NCI-H1436 (cell line): ENCODE measurements at regions not wholly inside any gene's neighbourhood (a gene's known extent, or its start where the extent isn't known, plus 50 kb on each side); places are given as distances from the start of the nearest gene placed in this dataset.
"Not testable (repeated sequence)": the region's sequence is repeated elsewhere in the genome, so short reads cannot be mapped to it uniquely, and the experiment has no call there.

Experiments used
- DNase-seq: peaks from one replicate; lab custom pipeline; 2025; lab: John Stamatoyannopoulos, UW

GRCh38 chr1:206405282-206405681 lies 65.0 kb upstream of the IKBKE start:
- DNase-seq, result not testable (repeated sequence)

- not testable (repeated sequence) for DNase-seq
Measured at GRCh38 chr1:206408371-206409288, 61.6 kb upstream of the IKBKE start.

GRCh38 chr1:206411321-206411720 lies 59.0 kb upstream of the IKBKE start:
- no peak for DNase-seq

- DNase-seq, result no peak
Measured at GRCh38 chr1:206415942-206416341, 54.3 kb upstream of the IKBKE start.

GRCh38 chr1:206417774-206418614 lies 52.3 kb upstream of the IKBKE start:
- no peak for DNase-seq

- no peak for DNase-seq
Measured at GRCh38 chr1:206419250-206419649, 51.0 kb upstream of the IKBKE start.

- DNase-seq, result no peak
Measured at GRCh38 chr1:206419783-206420182, 50.5 kb upstream of the IKBKE start.

GRCh38 chr1:206420471-206420870 lies 49.8 kb upstream of the IKBKE start:
- no peak for DNase-seq
